T-helper 1 cell treated with Interleukin-12 subunit alpha and Interleukin-12 subunit beta and Interleukin-4 antibody, amounts not matched to agents 30 ng/mL and 1 ng/mL, for 36 hours (primary cell): ENCODE measurements at regions not wholly inside any gene's neighbourhood (a gene's known extent, or its start where the extent isn't known, plus 50 kb on each side); places are given as distances from the start of the nearest gene placed in this dataset.

Experiments
- intact Hi-C: fragments of 100-400 bp; cut with micrococcal nuclease; formaldehyde crosslinking; loops from one replicate; pipeline ENCODE4 v1.15.1; 2024

GRCh38 chr2:181183878-181184542 lies 203.6 kb downstream of the UBE2E3 start:
- intact Hi-C loops, result no loop called here

DNA sequence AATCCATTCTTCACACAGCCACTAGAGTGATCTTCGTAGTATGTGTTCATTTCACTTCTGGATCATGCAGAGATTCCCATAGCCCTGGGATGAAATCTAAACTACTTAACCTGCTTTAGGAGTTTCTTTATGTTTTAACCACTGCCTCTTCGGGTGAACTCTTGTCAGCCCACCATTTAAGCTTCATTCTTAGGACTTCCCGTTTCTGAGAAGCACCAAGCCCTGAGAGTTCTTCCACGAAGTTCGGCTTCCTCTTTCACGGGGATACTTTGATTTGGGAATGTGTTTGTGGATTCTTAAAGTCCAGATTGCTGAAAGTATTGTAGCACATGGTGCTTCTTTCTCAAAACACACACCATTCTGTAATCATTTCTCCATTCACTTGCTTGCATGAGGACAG lies 205.0 kb downstream of the UBE2E3 start:
- intact Hi-C loops, result no loop called here

- intact Hi-C loops, result no loop called here
Observed at GRCh38 chr2:181185948-181186347, 205.5 kb downstream of the UBE2E3 start.

DNA sequence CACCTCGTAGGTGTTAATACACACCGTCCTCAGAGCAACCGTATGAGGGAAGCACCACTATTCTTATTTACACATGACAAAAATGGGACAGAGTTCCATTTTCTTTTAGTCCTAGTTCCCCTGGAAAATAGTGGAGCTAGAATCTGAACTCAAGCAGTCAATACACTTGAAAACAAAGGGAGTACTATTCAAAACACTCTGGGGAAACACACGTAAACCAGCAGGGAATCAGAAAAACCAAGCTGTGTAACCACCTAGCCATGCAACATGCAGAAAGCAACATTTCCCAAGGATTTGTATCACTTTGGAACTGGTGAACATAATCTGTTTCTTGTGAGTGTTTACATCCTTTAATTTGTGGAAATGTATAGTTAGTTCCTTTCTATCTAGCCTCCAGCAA lies 208.2 kb downstream of the UBE2E3 start:
- intact Hi-C loops, result loop anchor here (1.0 kb wide), 1 partner anchor 10 kb away; no protein-coding TSS in a partner anchor

- intact Hi-C loops, result loop anchor here (1.0 kb wide), 1 partner anchor 8 kb away; no protein-coding TSS in a partner anchor
Observed at GRCh38 chr2:181189951-181190350, 209.5 kb downstream of the UBE2E3 start.

DNA sequence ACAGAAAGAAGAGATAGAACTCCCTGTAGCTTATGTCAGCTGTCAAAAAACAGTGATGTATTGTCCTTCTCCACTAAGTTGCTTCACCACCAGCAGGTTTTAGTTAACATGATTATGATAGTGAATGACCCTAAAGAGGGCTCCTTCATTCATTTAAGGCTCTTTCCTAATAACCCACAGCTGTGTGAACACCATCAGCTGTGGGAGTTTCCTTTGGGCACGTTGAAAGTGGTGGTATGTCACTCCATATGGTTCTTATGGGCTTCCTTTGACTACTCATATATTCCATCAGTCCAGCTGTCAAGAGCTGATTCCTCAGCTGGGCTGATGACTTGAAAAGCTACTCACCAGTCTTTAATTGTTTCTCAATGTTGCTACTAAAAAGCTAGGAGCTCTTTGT lies 210.3 kb downstream of the UBE2E3 start:
- intact Hi-C loops, result loop anchor here (1.0 kb wide), 1 partner anchor 8 kb away; no protein-coding TSS in a partner anchor

GRCh38 chr2:181193550-181193949 lies 213.1 kb downstream of the UBE2E3 start:
- intact Hi-C loops, result no loop called here

DNA sequence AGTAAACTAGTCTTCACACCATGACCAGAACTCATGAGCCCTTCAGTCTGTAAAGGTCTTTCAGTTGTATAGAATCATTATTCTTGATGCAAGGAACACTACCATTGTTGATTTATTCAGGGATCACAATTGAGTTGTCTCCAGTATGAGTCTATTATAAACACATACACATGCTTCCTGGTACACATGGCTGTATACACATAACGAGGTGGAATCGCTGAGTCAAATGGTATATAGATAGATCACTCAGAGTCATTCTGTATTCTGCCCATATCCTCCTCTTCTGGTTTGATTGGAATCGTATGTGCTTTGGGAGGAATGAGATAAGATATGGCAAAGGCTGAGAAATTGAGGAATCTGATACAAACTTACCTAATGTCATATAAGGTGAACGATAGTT lies 216.0 kb downstream of the UBE2E3 start:
- intact Hi-C loops, result loop anchor here (2.0 kb wide), 2 partner anchors 32 to 104 kb away; no protein-coding TSS in a partner anchor

- intact Hi-C loops, result loop anchor here (1.0 to 2.0 kb wide), 7 partner anchors 19 to 107 kb away; no protein-coding TSS in a partner anchor
Observed at GRCh38 chr2:181197140-181197760, 216.8 kb downstream of the UBE2E3 start.

GRCh38 chr2:181198183-181198864 lies 217.9 kb downstream of the UBE2E3 start:
- intact Hi-C loops, result loop anchor here (1.0 kb wide), 1 partner anchor 8 kb away; no protein-coding TSS in a partner anchor

DNA sequence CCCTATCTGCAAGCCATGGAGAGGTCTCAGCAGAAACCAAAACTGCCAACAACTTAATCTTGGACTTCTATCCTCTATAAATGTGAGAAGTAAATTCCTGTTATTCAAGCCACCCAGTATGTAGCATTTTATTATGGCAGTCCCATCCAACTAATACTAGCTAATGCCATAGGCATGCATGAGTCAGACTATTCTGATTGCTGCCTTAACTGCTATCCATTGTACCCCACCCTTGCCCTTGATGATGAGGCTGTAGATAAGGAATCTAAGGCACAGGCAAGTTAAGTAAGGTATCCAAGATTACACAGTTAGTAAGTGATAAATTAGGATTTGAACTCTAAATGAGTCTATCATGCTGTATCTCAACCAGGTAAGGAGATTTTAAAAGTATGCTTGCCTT lies 223.0 kb downstream of the UBE2E3 start:
- intact Hi-C loops, result no loop called here

GRCh38 chr2:181203916-181204315 lies 223.5 kb downstream of the UBE2E3 start:
- intact Hi-C loops, result no loop called here

DNA sequence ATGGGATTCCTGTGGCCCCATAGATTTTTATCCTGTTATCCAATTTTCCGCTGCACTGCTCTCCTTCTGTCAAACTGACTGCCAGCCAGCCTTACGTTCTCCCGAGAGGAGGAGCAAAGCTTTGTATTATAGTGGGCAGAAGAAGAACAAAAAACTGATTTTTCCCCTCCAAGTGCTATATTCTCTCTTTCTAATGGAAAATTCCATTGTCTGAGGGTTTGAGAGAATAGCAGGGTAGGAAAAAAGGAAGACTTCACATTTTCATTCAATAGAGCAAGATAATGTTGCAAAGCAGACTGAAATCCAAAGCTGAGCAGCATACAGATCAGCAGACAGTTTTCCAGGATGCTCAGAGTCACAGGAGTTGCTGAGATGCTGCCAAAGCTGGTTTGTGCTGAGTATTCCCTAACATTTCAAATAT lies 238.0 kb downstream of the UBE2E3 start:
- intact Hi-C loops, result loop anchor here (10.0 kb wide), 1 partner anchor 466 kb away; the partner anchor contains the start of gene NEUROD1

- intact Hi-C loops, result loop anchor here (1.0 kb wide), 4 partner anchors 16 to 100 kb away; no protein-coding TSS in a partner anchor
Observed at GRCh38 chr2:181223234-181223633, 234.0 kb upstream of the ITGA4 start.

DNA sequence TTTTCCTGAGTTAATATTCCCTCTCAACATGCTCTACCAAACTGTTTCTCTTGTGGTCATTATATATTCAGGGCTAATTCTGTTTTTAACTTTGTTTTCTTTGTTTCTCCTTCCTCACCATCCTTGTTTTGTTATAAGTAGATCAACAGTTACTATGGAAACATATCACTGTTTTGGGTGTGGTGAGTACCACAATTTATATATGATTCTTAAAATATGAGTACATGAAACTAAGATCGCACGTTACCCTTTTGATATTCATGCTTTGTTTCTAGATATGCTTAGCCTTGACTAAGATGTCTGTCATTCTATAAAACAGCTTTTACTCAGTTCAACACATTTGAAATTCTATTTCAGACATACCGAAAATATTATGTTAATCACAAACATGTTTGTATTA lies 232.3 kb upstream of the ITGA4 start:
- intact Hi-C loops, result loop anchor here (1.0 to 2.0 kb wide), 2 partner anchors 118 to 232 kb away; partner anchors contain the start of gene ITGA4

GRCh38 chr2:181228661-181229060 lies 228.5 kb upstream of the ITGA4 start:
- intact Hi-C loops, result no loop called here

DNA sequence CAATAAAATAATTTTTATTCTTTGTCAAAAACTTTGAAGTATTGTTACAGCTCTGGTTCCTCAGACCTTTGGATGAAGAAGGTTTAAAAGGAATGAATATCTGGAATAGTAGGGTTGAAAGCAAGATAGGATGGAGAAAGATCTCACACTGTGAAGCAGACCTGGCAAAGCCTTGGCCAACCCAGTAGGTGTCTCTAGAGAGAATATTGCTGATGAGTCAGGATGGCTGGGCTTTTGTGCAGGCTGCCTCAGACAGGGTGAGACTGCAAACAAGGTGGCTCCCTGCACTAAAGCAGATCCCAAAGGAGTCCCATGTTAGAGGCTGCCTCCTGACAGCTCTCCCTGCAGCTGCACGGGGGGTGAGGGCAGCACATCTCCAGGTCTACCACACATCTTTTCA lies 226.0 kb upstream of the ITGA4 start:
- intact Hi-C loops, result no loop called here

- intact Hi-C loops, result no loop called here
Observed at GRCh38 chr2:181231886-181232621, 225.1 kb upstream of the ITGA4 start.

- intact Hi-C loops, result no loop called here
Observed at GRCh38 chr2:181234487-181234891, 222.7 kb upstream of the ITGA4 start.

GRCh38 chr2:181235011-181235410 lies 222.2 kb upstream of the ITGA4 start:
- intact Hi-C loops, result loop anchor here (5.0 kb wide), 1 partner anchor 232 kb away; no protein-coding TSS in a partner anchor
